ENCODE measurements at regions not wholly inside any gene's neighbourhood (a gene's known extent, or its start where the extent isn't known, plus 50 kb on each side); places are given as distances from the start of the nearest gene placed in this dataset.

DNA sequence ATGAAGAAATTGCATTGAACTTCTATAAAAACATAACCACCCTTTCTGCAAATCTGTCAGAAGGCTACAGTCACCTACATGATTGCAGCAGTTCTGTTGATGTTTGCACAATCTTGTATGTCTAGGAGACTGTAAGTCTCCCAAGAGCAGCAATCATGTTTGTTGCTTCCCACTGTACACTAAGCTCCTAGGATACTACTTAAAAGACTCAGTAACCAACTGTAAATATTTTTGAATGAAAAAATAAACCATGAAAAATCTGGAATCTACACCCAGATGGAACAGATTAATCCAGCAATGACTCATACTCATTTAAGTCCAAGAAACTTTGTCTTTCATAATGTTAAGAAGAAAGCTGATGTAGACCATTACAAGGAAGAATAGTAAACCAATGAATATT, 168.5 kb upstream of the ATXN1 start:
- TF ChIP-seq, protein P1, sequence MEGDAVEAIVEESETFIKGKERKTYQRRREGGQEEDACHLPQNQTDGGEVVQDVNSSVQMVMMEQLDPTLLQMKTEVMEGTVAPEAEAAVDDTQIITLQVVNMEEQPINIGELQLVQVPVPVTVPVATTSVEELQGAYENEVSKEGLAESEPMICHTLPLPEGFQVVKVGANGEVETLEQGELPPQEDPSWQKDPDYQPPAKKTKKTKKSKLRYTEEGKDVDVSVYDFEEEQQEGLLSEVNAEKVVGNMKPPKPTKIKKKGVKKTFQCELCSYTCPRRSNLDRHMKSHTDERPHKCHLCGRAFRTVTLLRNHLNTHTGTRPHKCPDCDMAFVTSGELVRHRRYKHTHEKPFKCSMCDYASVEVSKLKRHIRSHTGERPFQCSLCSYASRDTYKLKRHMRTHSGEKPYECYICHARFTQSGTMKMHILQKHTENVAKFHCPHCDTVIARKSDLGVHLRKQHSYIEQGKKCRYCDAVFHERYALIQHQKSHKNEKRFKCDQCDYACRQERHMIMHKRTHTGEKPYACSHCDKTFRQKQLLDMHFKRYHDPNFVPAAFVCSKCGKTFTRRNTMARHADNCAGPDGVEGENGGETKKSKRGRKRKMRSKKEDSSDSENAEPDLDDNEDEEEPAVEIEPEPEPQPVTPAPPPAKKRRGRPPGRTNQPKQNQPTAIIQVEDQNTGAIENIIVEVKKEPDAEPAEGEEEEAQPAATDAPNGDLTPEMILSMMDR (IDR thresholded peaks at IDR 0.05 in 4 of 5, conservative IDR thresholded peaks at IDR 0.05 in 1 of 5), result no peak
- no peak for TF ChIP-seq POLR2A (IDR thresholded peaks at IDR 0.05)
